ENCODE measurements at regions not wholly inside any gene's neighbourhood (a gene's known extent, or its start where the extent isn't known, plus 50 kb on each side); places are given as distances from the start of the nearest gene placed in this dataset.
"Not testable (repeated sequence)": the region's sequence is repeated elsewhere in the genome, so short reads cannot be mapped to it uniquely, and the experiment has no call there.

- CTCF ChIA-PET, result no interaction called here
- Mint-ChIP-seq H3K27me3 (no peaks in the 10 kb centered on the region), H3K4me3 (no peak overlapping the region), H3K27ac (no peak overlapping the region), H3K9me3 (ENCODE audit: low read depth) (no peaks in the 10 kb centered on the region), H3K36me3 (no peaks in the 10 kb centered on the region), H3K4me1 (no peaks in the 10 kb centered on the region)
- DNase-seq (no peak), ATAC-seq (no peak)
Measured at GRCh38 chr21:28074676-28075075, 918.0 kb downstream of the LTN1 start.

- no peaks in the 10 kb centered on the region for H3K4me1 Mint-ChIP-seq
- H3K9me3 Mint-ChIP-seq (ENCODE audit: low read depth), result no peaks in the 10 kb centered on the region
- DNase-seq (no peak), ATAC-seq (no peak)
- CTCF ChIA-PET, result no interaction called here
- H3K27me3 Mint-ChIP-seq, result no peaks in the 10 kb centered on the region
- no peaks in the 10 kb centered on the region for H3K36me3 Mint-ChIP-seq
- H3K4me3 Mint-ChIP-seq, result no peak overlapping the region
- H3K27ac Mint-ChIP-seq, result no peak overlapping the region
Measured at GRCh38 chr21:28072601-28073000, 920.1 kb downstream of the LTN1 start.

- H3K4me1 Mint-ChIP-seq, result peaks cover 3% of the 10 kb centered on the region
- no peaks in the 10 kb centered on the region for H3K27me3 Mint-ChIP-seq
- no peak overlapping the region for H3K27ac Mint-ChIP-seq
- DNase-seq, result no peak
- H3K36me3 Mint-ChIP-seq, result no peaks in the 10 kb centered on the region
- CTCF ChIA-PET, result no interaction called here
- H3K4me3 Mint-ChIP-seq, result no peak overlapping the region
- no peaks in the 10 kb centered on the region for H3K9me3 Mint-ChIP-seq (ENCODE audit: low read depth)
- no peak for ATAC-seq
Measured at GRCh38 chr21:28069450-28069923, 923.2 kb downstream of the LTN1 start.

- Mint-ChIP-seq H3K27ac (no peak overlapping the region), H3K9me3 (ENCODE audit: low read depth) (no peaks in the 10 kb centered on the region), H3K4me1 (peaks cover 3% of the 10 kb centered on the region), H3K36me3 (no peaks in the 10 kb centered on the region), H3K27me3 (no peaks in the 10 kb centered on the region), H3K4me3 (no peak overlapping the region)
- CTCF ChIA-PET, result no interaction called here
- no peak for DNase-seq
- no peak for ATAC-seq
Measured at GRCh38 chr21:28068455-28069358, 924.0 kb downstream of the LTN1 start.

GRCh38 chr21:28066596-28067387 is 925.9 kb downstream of the LTN1 start:
- ATAC-seq (no peak), DNase-seq (no peak)
- H3K36me3 Mint-ChIP-seq, result no peaks in the 10 kb centered on the region
- no peak overlapping the region for H3K4me3 Mint-ChIP-seq
- CTCF ChIA-PET, result no interaction called here
- no peak overlapping the region for H3K27ac Mint-ChIP-seq
- no peaks in the 10 kb centered on the region for H3K9me3 Mint-ChIP-seq (ENCODE audit: low read depth)
- H3K27me3 Mint-ChIP-seq, result no peaks in the 10 kb centered on the region
- H3K4me1 Mint-ChIP-seq, result peaks cover 3% of the 10 kb centered on the region

GRCh38 chr21:28066076-28066475 is 926.6 kb downstream of the LTN1 start:
- Mint-ChIP-seq H3K9me3 (ENCODE audit: low read depth) (no peaks in the 10 kb centered on the region), H3K27me3 (no peaks in the 10 kb centered on the region), H3K4me3 (no peak overlapping the region), H3K4me1 (peaks cover 3% of the 10 kb centered on the region), H3K27ac (no peak overlapping the region), H3K36me3 (no peaks in the 10 kb centered on the region)
- CTCF ChIA-PET, result no interaction called here
- ATAC-seq (no peak), DNase-seq (no peak)

GRCh38 chr21:28063241-28064216 is 929.1 kb downstream of the LTN1 start:
- no peak overlapping the region for H3K4me3 Mint-ChIP-seq
- peaks cover 3% of the 10 kb centered on the region for H3K4me1 Mint-ChIP-seq
- H3K27me3 Mint-ChIP-seq, result no peaks in the 10 kb centered on the region
- DNase-seq, result no peak
- ATAC-seq, result no peak
- H3K27ac Mint-ChIP-seq, result no peak overlapping the region
- CTCF ChIA-PET, result no interaction called here
- H3K36me3 Mint-ChIP-seq, result no peaks in the 10 kb centered on the region
- H3K9me3 Mint-ChIP-seq (ENCODE audit: low read depth), result no peaks in the 10 kb centered on the region

- H3K9me3 Mint-ChIP-seq (ENCODE audit: low read depth); H3K27ac Mint-ChIP-seq; ATAC-seq: not testable (repeated sequence)
Measured at GRCh38 chr21:28052956-28053355, 939.7 kb downstream of the LTN1 start.

GRCh38 chr21:28051649-28052048 is 941.0 kb downstream of the LTN1 start:
- ATAC-seq; CTCF ChIA-PET; DNase-seq; H3K27me3 Mint-ChIP-seq; H3K4me3 Mint-ChIP-seq; H3K36me3 Mint-ChIP-seq; H3K4me1 Mint-ChIP-seq; H3K27ac Mint-ChIP-seq; H3K9me3 Mint-ChIP-seq (ENCODE audit: low read depth): not testable (repeated sequence)

More at GRCh38 chr21:28052956-28053355, 939.7 kb downstream of the LTN1 start:
- H3K36me3 Mint-ChIP-seq, CTCF ChIA-PET, H3K27me3 Mint-ChIP-seq, DNase-seq, H3K4me3 Mint-ChIP-seq, H3K4me1 Mint-ChIP-seq: not testable (repeated sequence)

GRCh38 chr21:28035692-28036091 is 957.0 kb downstream of the LTN1 start:
- DNase-seq; H3K36me3 Mint-ChIP-seq; H3K4me1 Mint-ChIP-seq; H3K4me3 Mint-ChIP-seq; H3K27me3 Mint-ChIP-seq; H3K27ac Mint-ChIP-seq; CTCF ChIA-PET; ATAC-seq; H3K9me3 Mint-ChIP-seq (ENCODE audit: low read depth): not testable (repeated sequence)

GRCh38 chr21:28034916-28035315 is 957.8 kb downstream of the LTN1 start:
- H3K27me3 Mint-ChIP-seq; H3K36me3 Mint-ChIP-seq; H3K9me3 Mint-ChIP-seq (ENCODE audit: low read depth); DNase-seq; H3K27ac Mint-ChIP-seq; CTCF ChIA-PET; H3K4me1 Mint-ChIP-seq; H3K4me3 Mint-ChIP-seq; ATAC-seq: not testable (repeated sequence)

GRCh38 chr21:28034334-28034733 is 958.3 kb downstream of the LTN1 start:
- H3K27me3 Mint-ChIP-seq; H3K27ac Mint-ChIP-seq; H3K36me3 Mint-ChIP-seq; H3K4me1 Mint-ChIP-seq; H3K4me3 Mint-ChIP-seq; ATAC-seq; H3K9me3 Mint-ChIP-seq (ENCODE audit: low read depth); CTCF ChIA-PET; DNase-seq: not testable (repeated sequence)

GRCh38 chr21:28032652-28033051 is 960.0 kb downstream of the LTN1 start:
- H3K4me3 Mint-ChIP-seq, ATAC-seq, H3K27me3 Mint-ChIP-seq, H3K4me1 Mint-ChIP-seq, H3K36me3 Mint-ChIP-seq, CTCF ChIA-PET, H3K27ac Mint-ChIP-seq, DNase-seq: not testable (repeated sequence)
- peaks cover 12% of the 10 kb centered on the region for H3K9me3 Mint-ChIP-seq (ENCODE audit: low read depth)

Measured in activated CD8-positive, alpha-beta memory T cell treated with anti-CD3 and anti-CD28 coated beads, Interleukin-2, amount 10 ng/mL, durations not matched to agents 7 days and 5 days (primary cell).